Upper lobe of left lung (tissue), 4 donors: ENCODE measurements at regions not wholly inside any gene's neighbourhood (a gene's known extent, or its start where the extent isn't known, plus 50 kb on each side); places are given as distances from the start of the nearest gene placed in this dataset.

Experiments used
- CTCF ChIP-seq, 6 experiments: fragments of 450-650 bp in 4 of 6; fragments of 200-600 bp in 2 of 6; sonication (generic) in 2 of 6; IDR thresholded peaks; one replicate each; pipeline ENCODE4 v1.5.1; 2016 to 2019; ENCODE audit warnings: antibody characterized with exemption in 6 of 6
- EP300 ChIP-seq, 4 donors: sonication (generic); formaldehyde crosslinking; IDR thresholded peaks; one replicate each; pipeline ENCODE4 v1.5.1; 2017; ENCODE audit warnings: antibody characterized with exemption in 4 of 4, control low read depth in 2 of 4

DNA sequence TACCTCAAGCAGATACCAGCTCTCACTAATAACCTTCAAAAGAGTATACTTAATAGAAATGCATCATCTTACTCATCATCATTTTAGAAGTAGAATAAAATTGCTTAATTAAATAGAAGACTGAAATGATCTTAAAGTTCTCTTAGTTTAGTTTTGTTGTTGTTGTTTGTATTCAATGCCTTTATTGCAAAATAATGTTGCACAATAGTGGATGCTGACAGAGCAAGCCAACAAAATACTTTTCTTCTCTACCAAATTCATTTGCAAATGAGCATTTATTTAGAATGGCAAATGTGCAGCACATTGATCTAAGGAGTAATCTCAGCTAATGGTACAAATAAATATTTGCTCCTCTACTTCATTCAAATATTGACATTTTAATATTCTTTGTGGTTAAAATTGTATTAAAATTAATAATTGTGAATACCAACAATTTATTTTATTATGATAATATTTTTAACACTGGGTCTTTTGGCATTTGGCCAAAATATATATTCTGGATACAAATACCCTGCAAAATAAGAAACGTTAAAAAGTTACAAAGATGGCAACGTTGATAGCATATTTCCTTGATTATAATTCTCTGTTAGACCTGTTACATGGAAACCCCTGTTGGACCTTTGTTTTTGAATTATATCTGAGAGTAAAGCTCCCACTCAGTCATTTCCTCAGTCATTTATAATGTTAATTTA, 496.1 kb downstream of the RERGL start:
- TF ChIP-seq CTCF (IDR thresholded peaks at IDR 0.05) (no peak), EP300 (IDR thresholded peaks at IDR 0.05) (no peak)
